Anterior cingulate cortex (tissue), 58 donors: ENCODE measurements at regions not wholly inside any gene's neighbourhood (a gene's known extent, or its start where the extent isn't known, plus 50 kb on each side); places are given as distances from the start of the nearest gene placed in this dataset.
"Not testable (repeated sequence)": the region's sequence is repeated elsewhere in the genome, so short reads cannot be mapped to it uniquely, and the experiment has no call there.

ENCODE experiments used
- DNase-seq, 58 donors: peaks; one replicate each; lab custom pipeline; 2025; lab: John Stamatoyannopoulos, UW

DNA sequence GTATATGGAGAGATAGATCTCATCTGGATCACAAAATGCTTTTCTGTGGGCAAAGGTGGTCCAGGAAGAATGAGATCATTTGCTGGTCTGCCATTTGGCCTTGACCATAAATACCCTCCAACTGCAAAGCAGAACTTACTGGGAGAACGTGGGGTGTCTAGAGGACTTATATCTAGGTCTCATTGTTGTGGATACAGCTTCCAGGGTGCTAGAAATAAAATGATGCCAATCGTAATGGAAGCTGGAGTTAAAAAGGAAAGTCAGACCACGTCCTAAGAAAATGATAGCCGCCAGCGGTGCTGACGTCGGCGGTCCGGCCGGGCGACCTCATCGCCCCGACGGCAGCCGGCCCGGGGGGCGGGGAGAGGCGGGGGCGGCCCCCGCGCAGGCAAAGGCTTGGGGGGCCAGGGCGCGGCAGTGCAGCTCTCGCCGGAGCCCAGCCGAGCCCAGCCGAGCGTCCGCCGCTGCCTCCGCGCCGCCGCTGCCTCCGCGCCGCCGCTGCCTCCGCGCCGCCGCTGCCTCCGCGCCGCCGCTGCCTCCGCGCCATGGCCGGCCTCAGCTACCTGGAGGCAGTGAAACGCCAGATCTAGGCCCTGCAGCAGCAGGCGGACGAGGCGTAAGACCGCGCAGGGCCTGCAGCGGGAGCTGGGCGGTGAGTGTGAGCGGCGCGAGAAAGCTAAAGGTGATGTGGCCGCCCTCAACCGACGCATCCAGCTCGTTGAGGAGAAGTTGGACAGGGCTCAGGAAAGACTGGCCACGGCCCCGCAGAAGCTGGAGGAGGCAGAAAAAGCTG lies 89.5 kb downstream of the EOMES start:
- DNase-seq: peak in 24 of 58 donors; percentile 1 to 53 (median 16)

- no peak for DNase-seq
These were observed 91.2 kb downstream of the EOMES start for GRCh38 chr3:27630885-27631284.

- no peak for DNase-seq
These were observed 92.8 kb downstream of the EOMES start for GRCh38 chr3:27629366-27629765.

GRCh38 chr3:27628026-27628750 lies 93.9 kb downstream of the EOMES start:
- no peak for DNase-seq

DNA sequence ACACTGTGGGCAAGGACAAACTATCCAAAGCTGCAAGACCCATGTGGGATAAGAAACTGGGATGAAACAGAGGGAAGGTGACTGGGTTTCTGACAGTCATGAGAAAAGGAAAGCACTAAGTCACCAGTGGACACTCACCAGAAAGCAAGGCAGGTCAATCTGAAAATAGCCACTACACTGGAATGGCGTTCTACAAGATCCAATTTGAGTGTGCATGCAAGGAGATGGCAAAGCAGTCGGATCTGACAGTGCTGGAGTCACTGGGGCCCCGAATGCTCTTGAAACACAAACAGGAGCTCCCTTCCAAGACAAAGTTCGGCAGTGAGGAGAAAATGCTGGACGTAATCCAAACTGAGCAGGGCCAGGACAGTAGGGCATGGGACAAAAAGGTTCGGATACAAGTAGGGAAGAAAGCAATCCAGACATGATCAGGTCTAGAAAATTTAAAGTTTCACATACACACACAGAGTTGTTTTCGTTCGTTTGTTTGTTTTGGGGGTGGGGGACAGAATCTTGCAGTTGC lies 95.5 kb downstream of the EOMES start:
- DNase-seq: no peak

- no peak for DNase-seq
These were observed 96.3 kb downstream of the EOMES start for GRCh38 chr3:27625864-27626263.

DNA sequence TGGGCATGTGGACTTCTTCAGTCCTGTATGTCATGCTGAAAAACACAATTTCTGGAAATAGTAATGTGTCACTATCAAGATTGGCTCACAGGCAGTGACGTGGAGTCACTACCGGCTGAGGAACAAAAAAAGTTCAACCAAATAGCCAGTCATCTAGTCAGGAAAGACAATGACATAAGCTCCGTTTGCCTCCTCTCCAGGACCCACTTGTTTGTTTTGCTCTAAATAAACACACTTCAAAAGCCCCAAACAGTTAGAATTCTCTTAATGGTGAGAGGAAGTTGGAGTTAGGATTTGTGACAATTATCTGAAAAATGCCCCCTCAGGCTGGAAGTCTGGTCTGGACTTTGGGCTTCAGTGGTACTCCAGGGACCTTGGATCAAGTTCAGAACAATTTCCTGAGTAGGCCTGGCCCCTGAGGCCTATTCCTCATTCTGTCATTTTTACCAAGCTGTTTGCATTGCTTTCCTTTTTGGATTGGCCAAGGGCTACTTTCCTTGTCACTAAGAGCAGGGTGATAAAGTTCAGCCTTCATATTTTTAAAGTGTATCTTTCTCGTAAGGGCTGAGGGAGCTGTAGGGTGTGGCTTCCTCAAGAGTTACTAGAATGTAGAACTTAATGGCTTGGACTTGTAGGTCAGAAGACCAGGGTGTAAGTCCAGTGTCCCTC lies 98.9 kb downstream of the EOMES start:
- no peak for DNase-seq

DNA sequence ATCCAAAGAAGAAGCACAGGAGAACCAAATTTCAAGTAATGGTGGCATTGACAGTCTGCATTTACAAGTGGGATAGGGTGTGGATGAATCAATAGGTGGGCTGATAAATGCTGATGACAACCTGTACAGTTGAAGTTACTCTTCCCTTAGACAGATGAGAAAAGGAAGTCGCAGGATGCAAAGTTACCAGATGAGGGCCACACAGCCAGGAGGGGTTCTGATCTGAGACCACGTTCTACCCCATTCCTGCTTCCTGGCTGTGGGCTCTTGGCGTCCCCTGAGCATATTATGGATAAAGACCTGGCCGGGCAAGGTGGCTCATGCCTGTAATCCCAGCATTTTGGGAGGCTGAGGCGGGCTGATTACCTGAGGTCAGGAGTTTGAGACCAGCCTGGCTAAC lies 104.6 kb downstream of the EOMES start:
- no peak for DNase-seq

DNA sequence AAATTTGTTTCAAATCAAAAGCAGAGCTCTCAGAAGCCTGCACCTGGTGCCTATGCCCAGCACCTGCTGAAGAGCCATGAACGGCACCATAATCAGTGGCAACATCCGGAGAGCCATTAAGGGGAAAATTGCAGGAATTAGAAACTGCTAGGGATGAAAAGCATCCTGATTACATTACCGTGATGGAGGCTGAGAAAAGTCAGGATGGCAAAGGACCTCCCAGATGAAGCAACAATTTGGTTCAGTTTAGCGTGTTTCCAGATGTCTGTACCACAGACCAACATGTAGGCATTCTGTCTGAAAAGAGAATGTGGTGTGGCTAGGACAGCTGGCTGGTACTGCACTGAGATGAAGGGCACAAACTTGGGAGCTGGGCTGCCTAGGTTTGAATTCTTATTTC lies 106.1 kb downstream of the EOMES start:
- DNase-seq: peak in 4 of 58 donors; percentile 9 to 34 (median 15)

DNA sequence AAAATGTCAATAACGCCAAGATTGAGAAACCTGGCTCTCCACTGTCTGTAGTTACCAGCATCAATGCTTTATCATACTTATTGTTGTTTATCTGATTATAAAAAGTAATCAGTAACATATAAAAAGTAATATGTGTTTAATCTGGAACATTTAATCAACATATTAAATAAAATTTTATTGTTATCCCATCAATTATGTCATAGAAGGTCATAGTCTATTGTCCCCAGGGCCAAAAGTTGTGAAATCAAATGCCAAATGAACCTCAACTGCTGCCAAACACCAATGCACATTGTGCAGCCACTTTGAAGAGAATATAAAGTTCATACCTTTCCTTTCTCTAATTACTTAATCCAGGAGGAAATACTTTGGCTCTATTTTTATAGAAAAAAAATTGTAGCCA lies 106.6 kb downstream of the EOMES start:
- no peak for DNase-seq

DNA sequence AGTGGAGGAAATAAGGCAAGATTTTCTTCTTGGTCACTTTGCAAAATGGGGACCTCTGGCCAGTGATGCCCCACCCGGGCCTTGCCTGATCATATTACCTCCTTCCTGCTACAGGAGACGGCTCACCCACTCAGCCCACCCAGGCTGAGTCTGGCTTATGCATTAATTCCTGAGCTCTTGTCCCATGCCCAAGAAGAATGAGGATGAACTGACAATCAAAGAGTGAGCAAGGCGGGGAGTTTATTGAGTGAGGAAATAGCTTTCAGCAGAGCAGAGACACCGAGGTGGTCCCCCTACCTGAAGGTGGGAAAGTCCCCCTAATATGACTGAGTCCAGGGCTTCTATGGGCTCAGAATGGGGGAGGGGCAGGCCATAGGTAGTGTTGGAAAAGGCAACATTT lies 107.5 kb downstream of the EOMES start:
- DNase-seq: no peak

GRCh38 chr3:27613846-27614500 lies 108.2 kb downstream of the EOMES start:
- DNase-seq: no peak

DNA sequence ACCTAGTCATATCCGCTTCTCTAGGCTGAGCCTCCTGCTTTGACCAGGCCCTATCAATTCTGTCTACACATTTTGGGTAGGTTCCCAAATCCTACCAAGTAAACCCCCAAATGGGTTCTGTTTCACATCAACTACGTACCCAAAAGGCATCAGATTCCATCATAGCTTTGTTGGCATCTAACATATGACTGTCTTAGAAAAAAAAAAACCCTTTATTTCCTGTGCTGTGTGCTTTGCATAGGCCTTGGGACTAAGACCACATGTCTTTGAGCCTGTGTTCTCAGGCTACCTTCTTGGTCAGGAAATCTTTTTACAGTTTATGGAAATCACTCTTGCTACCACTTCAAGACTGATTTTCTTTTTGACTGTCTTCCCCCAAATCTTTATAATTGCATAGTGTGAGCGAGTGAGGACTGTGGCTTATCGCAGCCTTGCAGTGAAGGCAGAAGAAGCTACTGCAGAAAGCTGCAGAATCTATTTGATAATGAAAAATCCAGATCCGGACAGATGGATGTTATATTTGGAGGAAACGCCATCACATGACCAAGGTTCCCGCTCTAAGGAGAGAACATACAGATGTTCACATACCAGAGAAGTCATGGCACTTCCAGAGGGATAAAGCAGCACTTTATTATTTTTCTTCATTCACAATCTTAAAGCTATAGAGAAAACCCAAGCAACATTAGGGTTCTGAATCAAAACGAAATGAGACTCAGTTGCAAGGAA lies 111.2 kb downstream of the EOMES start:
- DNase-seq: no peak

DNA sequence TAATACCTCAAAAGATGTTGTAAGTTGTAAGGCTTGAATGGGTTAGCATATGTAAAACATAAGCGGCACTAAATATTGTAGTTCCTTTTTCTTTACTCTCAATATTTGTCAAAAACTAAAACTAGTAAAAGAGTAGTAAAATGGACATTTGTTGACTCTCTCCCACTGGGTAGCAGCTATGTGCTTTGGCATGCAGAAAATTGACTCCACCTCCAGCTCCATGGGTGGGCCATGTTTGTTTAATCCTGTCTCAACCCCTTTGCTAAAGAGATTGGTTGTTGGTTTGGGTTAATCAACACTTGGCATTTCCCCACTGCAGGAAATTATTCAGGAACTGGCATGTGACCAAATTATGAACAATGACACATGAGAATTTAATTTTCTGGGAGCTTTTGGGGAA lies 114.8 kb downstream of the EOMES start:
- DNase-seq: no peak

DNA sequence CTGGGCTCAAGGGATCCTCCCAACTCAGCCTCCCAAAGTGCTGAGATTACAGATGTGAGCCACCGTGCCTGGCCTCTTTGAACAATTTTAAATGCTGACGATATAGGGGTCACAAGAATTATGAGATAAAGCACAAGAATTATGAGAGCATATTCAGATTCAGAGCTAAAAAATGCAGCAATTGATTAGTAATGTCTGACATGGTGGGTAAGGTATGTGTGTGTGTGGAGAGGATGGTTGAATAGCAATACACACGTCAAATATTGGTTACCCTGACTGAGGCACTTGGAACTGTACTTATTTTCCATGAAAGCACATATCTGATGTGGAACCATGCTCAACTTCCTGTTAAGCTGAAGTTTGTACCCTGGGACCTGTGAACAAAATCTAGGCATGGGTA lies 115.6 kb downstream of the EOMES start:
- no peak for DNase-seq

- DNase-seq: not testable (repeated sequence)
These were observed 117.1 kb upstream of the SLC4A7 start for GRCh38 chr3:27601311-27601710.

DNA sequence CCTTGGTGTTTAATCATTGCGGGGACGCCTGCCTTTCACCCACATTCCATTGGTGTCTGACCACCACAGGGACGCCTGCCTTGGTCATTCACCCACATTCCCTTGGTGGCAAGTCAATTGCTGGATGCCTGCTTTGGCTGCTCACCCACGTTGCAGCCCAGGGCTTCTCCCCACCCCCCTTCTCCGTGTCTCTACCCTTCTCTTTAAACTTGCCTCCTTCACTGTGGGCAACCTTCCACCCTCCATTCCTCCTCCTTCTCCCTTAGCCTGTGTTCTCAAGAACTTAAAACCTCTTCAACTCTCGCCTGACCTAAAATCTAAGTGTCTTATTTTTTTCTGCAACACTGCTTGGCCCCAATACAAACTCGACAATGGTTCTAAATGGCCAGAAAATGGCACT lies 115.6 kb upstream of the SLC4A7 start:
- DNase-seq: not testable (repeated sequence)

- DNase-seq: no peak
These were observed 112.7 kb upstream of the SLC4A7 start for GRCh38 chr3:27596921-27597320.

DNA sequence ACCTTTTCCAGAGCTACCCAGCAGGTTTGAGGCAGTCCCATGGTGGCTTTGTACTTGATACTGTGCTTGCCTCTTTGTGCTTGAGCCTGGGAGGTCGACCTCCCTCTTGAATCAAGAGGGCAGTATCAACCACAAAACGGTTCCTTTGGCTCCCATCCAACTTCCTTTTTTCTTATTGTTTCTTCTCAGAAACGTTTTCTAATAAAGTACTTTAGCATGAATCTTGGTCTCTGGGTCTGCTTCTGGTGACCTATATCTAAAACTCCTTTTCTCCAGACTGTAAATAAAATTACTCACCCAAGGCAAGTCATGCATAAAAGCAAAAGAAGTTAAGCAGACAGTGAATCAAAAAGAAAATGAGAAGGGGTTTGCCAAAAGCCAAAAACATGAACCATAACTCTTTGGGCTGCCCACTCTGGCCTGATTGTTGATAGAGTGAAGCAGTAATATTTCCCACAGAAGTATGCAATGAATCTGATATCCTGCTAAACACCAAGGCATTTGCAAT lies 112.2 kb upstream of the SLC4A7 start:
- DNase-seq: no peak
